Endodermal cell (in vitro differentiated cells): ENCODE measurements at regions not wholly inside any gene's neighbourhood (a gene's known extent, or its start where the extent isn't known, plus 50 kb on each side); places are given as distances from the start of the nearest gene placed in this dataset.

Source experiments
- DNase-seq: peaks from one replicate; pipeline ENCODE4 v3.0.0-alpha.2; 2017
- H3K27ac ChIP-seq: 2 replicates; pipeline ENCODE4 v1.5.1; 2013; ENCODE audit warnings: mild to moderate bottlenecking, low read depth, low read length, moderate library complexity
- H3K27me3 ChIP-seq: 2 replicates; pipeline ENCODE4 v1.6.1; 2013; ENCODE audit warnings: mild to moderate bottlenecking, low read length, moderate library complexity; ENCODE audit not compliant: insufficient read depth, control insufficient read depth, poor library complexity, severe bottlenecking
- H3K36me3 ChIP-seq: 2 replicates; pipeline ENCODE4 v1.7.0; 2013; ENCODE audit warnings: mild to moderate bottlenecking, low read length, moderate library complexity; ENCODE audit not compliant: control insufficient read depth, insufficient read depth
- H3K4me1 ChIP-seq: one replicate; pipeline ENCODE4 v1.7.0; 2013; ENCODE audit warnings: low read length; ENCODE audit not compliant: control insufficient read depth, insufficient read depth
- H3K4me3 ChIP-seq: 2 replicates; pipeline ENCODE4 v1.5.1; 2013; ENCODE audit warnings: mild to moderate bottlenecking, low read length, moderate library complexity
- H3K9ac ChIP-seq: 2 replicates; pipeline ENCODE4 v1.6.1; 2013; ENCODE audit warnings: mild to moderate bottlenecking, low read length, moderate library complexity; ENCODE audit not compliant: poor library complexity, severe bottlenecking; ENCODE audit errors: extremely low read depth
- H3K9me3 ChIP-seq: 2 replicates; pipeline ENCODE4 v1.6.1; 2013; ENCODE audit warnings: mild to moderate bottlenecking, low read length, moderate library complexity; ENCODE audit not compliant: control insufficient read depth
- H3K27ac Mint-ChIP-seq: 2 replicates; pipeline ENCODE4 v1.8.0; 2020; ENCODE audit warnings: mixed read lengths
- H3K27me3 Mint-ChIP-seq: 2 replicates; pipeline ENCODE4 v1.8.0; 2021; ENCODE audit warnings: mild to moderate bottlenecking, mixed read lengths; ENCODE audit not compliant: insufficient read depth
- H3K36me3 Mint-ChIP-seq: 2 replicates; pipeline ENCODE4 v1.8.0; 2020; ENCODE audit warnings: low read depth, mixed read lengths
- H3K4me1 Mint-ChIP-seq: 2 replicates; pipeline ENCODE4 v1.8.0; 2020; ENCODE audit warnings: mixed read lengths
- H3K4me3 Mint-ChIP-seq: 2 replicates; pipeline ENCODE4 v1.8.0; 2020; ENCODE audit warnings: mild to moderate bottlenecking, moderate library complexity, mixed read lengths
- H3K9me3 Mint-ChIP-seq: 2 replicates; pipeline ENCODE4 v1.8.0; 2020; ENCODE audit warnings: mild to moderate bottlenecking, mixed read lengths
- WGBS, 2 experiments: methylation state at CpG; one replicate each; pipeline versions ENCODE4 v1.1.5 to v1.1.7; 2013; ENCODE audit warnings: missing lambda C conversion rate in 2 of 2, mixed read lengths in 1 of 2; ENCODE audit not compliant: insufficient coverage in 1 of 2, insufficient read length in 1 of 2; 5-methylcytosine and 5-hydroxymethylcytosine counted together
- TF ChIP-seq, protein P1 (sequence below): fragments of 200-600 bp; sonication (generic); conservative IDR thresholded peaks from 2 replicates; pipeline ENCODE4 v1.5.0; 2021; ENCODE audit warnings: antibody characterized with exemption, mild to moderate bottlenecking

DNA sequence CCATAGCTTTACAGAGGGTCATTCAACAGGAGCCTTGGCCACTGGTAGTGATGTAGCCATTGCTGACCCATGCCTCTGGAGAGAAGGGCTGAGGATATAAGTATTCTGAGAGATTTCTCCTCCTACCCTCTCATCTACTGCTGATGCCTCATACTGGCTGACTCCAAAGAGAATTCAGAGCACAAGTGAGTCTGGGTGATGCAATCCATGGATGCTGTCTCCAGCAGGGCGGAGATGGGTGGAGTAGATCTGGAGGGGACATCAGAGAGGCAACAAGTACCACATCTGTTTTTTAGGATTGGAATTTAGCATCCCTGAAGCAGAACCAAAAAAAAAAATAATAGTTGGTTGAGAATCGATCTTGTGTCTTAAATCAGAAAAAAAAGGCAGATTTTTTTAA, 705.7 kb upstream of the CELF2 start:
- no peaks in the 10 kb centered on the region for H3K4me1 ChIP-seq
- WGBS, 2 experiments = 95 to 100% methylated on average over 1 to 2 of the region's 2 CpGs
- Mint-ChIP-seq H3K4me1 (no peaks in the 10 kb centered on the region), H3K4me3 (no peak overlapping the region), H3K27ac (no peak overlapping the region), H3K27me3 (no peaks in the 10 kb centered on the region), H3K36me3 (no peaks in the 10 kb centered on the region), H3K9me3 (no peaks in the 10 kb centered on the region)
- TF ChIP-seq, protein P1, sequence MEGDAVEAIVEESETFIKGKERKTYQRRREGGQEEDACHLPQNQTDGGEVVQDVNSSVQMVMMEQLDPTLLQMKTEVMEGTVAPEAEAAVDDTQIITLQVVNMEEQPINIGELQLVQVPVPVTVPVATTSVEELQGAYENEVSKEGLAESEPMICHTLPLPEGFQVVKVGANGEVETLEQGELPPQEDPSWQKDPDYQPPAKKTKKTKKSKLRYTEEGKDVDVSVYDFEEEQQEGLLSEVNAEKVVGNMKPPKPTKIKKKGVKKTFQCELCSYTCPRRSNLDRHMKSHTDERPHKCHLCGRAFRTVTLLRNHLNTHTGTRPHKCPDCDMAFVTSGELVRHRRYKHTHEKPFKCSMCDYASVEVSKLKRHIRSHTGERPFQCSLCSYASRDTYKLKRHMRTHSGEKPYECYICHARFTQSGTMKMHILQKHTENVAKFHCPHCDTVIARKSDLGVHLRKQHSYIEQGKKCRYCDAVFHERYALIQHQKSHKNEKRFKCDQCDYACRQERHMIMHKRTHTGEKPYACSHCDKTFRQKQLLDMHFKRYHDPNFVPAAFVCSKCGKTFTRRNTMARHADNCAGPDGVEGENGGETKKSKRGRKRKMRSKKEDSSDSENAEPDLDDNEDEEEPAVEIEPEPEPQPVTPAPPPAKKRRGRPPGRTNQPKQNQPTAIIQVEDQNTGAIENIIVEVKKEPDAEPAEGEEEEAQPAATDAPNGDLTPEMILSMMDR = no peak
- no peak for DNase-seq
- no peak overlapping the region for H3K27ac ChIP-seq
- no peak overlapping the region for H3K4me3 ChIP-seq
- H3K27me3 ChIP-seq = no peaks in the 10 kb centered on the region
- H3K9ac ChIP-seq = no peak overlapping the region
- H3K9me3 ChIP-seq = no peaks in the 10 kb centered on the region
- H3K36me3 ChIP-seq = no peaks in the 10 kb centered on the region

- no peaks in the 10 kb centered on the region for H3K27me3 Mint-ChIP-seq
- Histone ChIP-seq H3K9ac (no peak overlapping the region), H3K27ac (no peak overlapping the region), H3K36me3 (no peaks in the 10 kb centered on the region), H3K9me3 (no peaks in the 10 kb centered on the region), H3K4me1 (no peaks in the 10 kb centered on the region), H3K27me3 (no peaks in the 10 kb centered on the region), H3K4me3 (no peak overlapping the region)
- H3K4me3 Mint-ChIP-seq = no peak overlapping the region
- H3K4me1 Mint-ChIP-seq = no peaks in the 10 kb centered on the region
- 93 to 100% methylated on average over 1 to 3 of the region's 3 CpGs for WGBS, 2 experiments
- no peak for DNase-seq
- no peaks in the 10 kb centered on the region for H3K36me3 Mint-ChIP-seq
- no peak overlapping the region for H3K27ac Mint-ChIP-seq
- no peaks in the 10 kb centered on the region for H3K9me3 Mint-ChIP-seq
- TF ChIP-seq, protein P1 = no peak
Observed at GRCh38 chr10:10313149-10313835, 704.4 kb upstream of the CELF2 start.

DNA sequence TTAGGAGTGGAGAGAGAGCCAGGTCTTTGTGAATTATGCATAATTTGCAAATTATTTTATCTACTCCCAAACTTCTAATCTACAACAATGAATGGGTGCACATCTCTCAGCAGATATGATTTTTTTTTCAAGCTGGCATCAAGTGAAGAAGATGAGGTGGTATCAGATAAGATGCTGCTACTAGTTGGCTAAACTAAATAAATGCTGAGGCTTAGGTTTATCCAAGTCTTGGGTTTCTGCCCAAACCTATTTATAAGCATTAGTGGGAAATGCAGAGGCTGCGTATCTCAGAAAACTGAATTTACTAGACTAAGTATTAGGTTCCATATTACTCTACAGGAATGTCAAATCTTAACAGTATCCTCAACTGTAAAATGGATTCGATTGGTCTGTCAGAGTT, 703.0 kb upstream of the CELF2 start:
- Histone ChIP-seq H3K27me3 (no peaks in the 10 kb centered on the region), H3K27ac (no peak overlapping the region), H3K9ac (no peak overlapping the region), H3K36me3 (no peaks in the 10 kb centered on the region), H3K4me1 (no peaks in the 10 kb centered on the region), H3K9me3 (no peaks in the 10 kb centered on the region), H3K4me3 (no peak overlapping the region)
- no peak for DNase-seq
- Mint-ChIP-seq H3K27ac (no peak overlapping the region), H3K9me3 (no peaks in the 10 kb centered on the region), H3K4me3 (no peak overlapping the region), H3K27me3 (no peaks in the 10 kb centered on the region), H3K4me1 (no peaks in the 10 kb centered on the region), H3K36me3 (no peaks in the 10 kb centered on the region)
- WGBS, 2 experiments = 100% methylated on average over 1 to 2 of the region's 2 CpGs
- TF ChIP-seq, protein P1 = no peak
